ENCODE measurements at regions not wholly inside any gene's neighbourhood (a gene's known extent, or its start where the extent isn't known, plus 50 kb on each side); places are given as distances from the start of the nearest gene placed in this dataset.

GRCh38 chr4:147054228-147054872 lies 108.7 kb upstream of the TTC29 start:
- no peak for DNase-seq (ENCODE audit: low spot score)

- DNase-seq (ENCODE audit: low spot score), result peak; percentile 42
These were observed 111.4 kb upstream of the TTC29 start for GRCh38 chr4:147056940-147057610.

GRCh38 chr4:147057611-147058190 lies 112.0 kb upstream of the TTC29 start:
- peak; percentile 35 for DNase-seq (ENCODE audit: low spot score)

- no peak for DNase-seq (ENCODE audit: low spot score)
These were observed 113.5 kb upstream of the TTC29 start for GRCh38 chr4:147059064-147059731.

- DNase-seq (ENCODE audit: low spot score), result no peak
These were observed 114.7 kb upstream of the TTC29 start for GRCh38 chr4:147060151-147060931.

- no peak for DNase-seq (ENCODE audit: low spot score)
These were observed 119.2 kb upstream of the TTC29 start for GRCh38 chr4:147064856-147065255.

GRCh38 chr4:147068564-147068963 lies 122.9 kb upstream of the TTC29 start:
- DNase-seq (ENCODE audit: low spot score), result no peak

- no peak for DNase-seq (ENCODE audit: low spot score)
These were observed 125.6 kb upstream of the TTC29 start for GRCh38 chr4:147071209-147071740.

GRCh38 chr4:147076179-147076578 lies 130.5 kb upstream of the TTC29 start:
- DNase-seq (ENCODE audit: low spot score), result no peak

GRCh38 chr4:147076728-147077127 lies 131.1 kb upstream of the TTC29 start:
- DNase-seq (ENCODE audit: low spot score), result no peak

- DNase-seq (ENCODE audit: low spot score), result no peak
These were observed 132.7 kb upstream of the TTC29 start for GRCh38 chr4:147078362-147078761.

GRCh38 chr4:147078875-147079658 lies 133.4 kb upstream of the TTC29 start:
- DNase-seq (ENCODE audit: low spot score), result no peak

GRCh38 chr4:147084861-147085260 lies 139.2 kb upstream of the TTC29 start:
- no peak for DNase-seq (ENCODE audit: low spot score)

GRCh38 chr4:147085781-147086180 lies 140.1 kb upstream of the TTC29 start:
- DNase-seq (ENCODE audit: low spot score), result no peak

GRCh38 chr4:147088146-147088545 lies 142.5 kb upstream of the TTC29 start:
- no peak for DNase-seq (ENCODE audit: low spot score)

- DNase-seq (ENCODE audit: low spot score), result no peak
These were observed 144.8 kb upstream of the TTC29 start for GRCh38 chr4:147090486-147090885.

- DNase-seq (ENCODE audit: low spot score), result no peak
These were observed 147.5 kb upstream of the TTC29 start for GRCh38 chr4:147093206-147093605.

- no peak for DNase-seq (ENCODE audit: low spot score)
These were observed 148.6 kb upstream of the TTC29 start for GRCh38 chr4:147094238-147094637.

- peak; percentile 55 for DNase-seq (ENCODE audit: low spot score)
These were observed 151.3 kb upstream of the TTC29 start for GRCh38 chr4:147096667-147097604.

GRCh38 chr4:147101678-147102077 lies 156.0 kb upstream of the TTC29 start:
- DNase-seq (ENCODE audit: low spot score), result no peak

Measured in H4 (cell line).